ENCODE measurements at regions not wholly inside any gene's neighbourhood (a gene's known extent, or its start where the extent isn't known, plus 50 kb on each side); places are given as distances from the start of the nearest gene placed in this dataset.
"Not testable (repeated sequence)": the region's sequence is repeated elsewhere in the genome, so short reads cannot be mapped to it uniquely, and the experiment has no call there.

DNA sequence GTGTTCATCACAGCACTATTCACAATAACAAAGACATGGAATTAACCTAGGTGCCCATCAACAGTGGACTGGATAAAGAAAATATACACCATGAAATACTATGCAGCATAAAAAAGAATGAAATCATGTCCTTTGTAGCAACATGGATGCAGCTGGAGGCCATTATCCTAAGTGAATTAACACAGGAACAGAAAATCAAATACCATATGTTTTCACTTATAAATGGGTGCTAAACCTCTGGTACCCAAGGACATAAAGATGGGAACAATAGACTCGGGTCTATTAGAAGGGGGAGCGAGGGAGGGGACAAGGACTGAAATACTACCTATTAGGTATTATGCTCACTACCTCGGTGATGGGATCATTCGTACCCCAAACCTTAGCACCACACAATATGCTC lies 66.4 kb upstream of the PTPN13 start:
- not testable (repeated sequence) for TF ChIP-seq STAG1 (CRISPR knock-in tag; IDR thresholded peaks at IDR 0.05); ZNF367 (CRISPR knock-in tag; IDR thresholded peaks at IDR 0.05; ENCODE audit: borderline replicate concordance)
